GM18520 (cell line): ENCODE measurements at regions not wholly inside any gene's neighbourhood (a gene's known extent, or its start where the extent isn't known, plus 50 kb on each side); places are given as distances from the start of the nearest gene placed in this dataset.
"Not testable (repeated sequence)": the region's sequence is repeated elsewhere in the genome, so short reads cannot be mapped to it uniquely, and the experiment has no call there.

Experiments used
- ATAC-seq: cut with Tn5 transposase; IDR thresholded peaks from one replicate; pipeline ENCODE4 v1.9.1; 2021; ENCODE audit not compliant: unreplicated experiment

DNA sequence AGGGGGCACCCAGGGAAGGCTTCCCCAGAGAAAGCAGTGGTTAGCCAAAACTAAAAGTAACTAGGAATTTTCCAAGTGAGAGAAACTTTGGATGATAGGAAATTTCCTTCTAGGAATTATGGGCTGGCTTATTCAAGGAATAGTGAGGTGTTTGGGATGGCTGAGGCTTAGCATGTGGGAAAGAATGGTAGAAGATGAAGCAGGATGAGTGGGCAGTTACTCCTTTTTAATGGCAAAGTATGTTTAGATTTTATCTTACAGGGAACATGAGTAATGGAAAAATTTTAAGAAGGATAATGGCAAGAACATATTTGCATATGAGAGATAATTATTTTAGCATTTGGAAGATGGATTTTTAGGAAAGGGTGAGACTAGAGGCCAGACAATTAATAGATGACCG is 197.6 kb downstream of the SLC38A4 start:
- no peak for ATAC-seq

DNA sequence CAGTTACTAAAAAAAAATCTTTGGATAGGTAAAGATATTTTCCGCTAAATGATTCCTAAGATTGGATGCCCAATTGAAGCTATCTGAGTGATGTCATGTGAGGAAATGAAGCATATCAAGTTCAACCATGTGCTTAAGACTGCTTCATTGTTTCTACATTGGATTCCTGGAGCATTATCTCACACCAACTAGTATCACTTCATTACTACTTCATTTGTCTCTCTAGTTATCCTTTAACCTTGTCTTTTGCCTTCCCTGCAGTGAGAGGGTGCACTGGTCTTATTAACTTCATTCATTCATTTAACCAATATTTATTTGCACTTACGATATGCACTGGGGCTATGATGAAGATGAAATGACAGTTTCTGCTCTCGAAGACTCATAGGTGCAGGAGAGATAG is 198.1 kb downstream of the SLC38A4 start:
- no peak for ATAC-seq

DNA sequence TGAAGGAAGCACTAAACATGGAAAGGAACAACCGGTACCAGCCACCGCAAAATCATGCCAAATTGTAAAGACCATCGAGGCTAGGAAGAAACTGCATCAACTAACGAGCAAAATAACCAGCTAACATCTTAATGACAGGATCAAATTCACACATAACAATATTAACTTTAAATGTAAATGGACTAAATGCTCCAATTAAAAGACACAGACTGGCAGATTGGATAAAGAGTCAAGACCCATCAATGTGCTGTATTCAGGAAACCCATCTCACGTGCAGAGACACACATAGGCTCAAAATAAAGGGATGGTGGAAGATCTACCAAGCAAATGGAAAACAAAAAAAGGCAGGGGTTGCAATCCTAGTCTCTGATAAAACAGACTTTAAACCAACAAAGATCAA is 206.3 kb downstream of the SLC38A4 start:
- ATAC-seq, result not testable (repeated sequence)

DNA sequence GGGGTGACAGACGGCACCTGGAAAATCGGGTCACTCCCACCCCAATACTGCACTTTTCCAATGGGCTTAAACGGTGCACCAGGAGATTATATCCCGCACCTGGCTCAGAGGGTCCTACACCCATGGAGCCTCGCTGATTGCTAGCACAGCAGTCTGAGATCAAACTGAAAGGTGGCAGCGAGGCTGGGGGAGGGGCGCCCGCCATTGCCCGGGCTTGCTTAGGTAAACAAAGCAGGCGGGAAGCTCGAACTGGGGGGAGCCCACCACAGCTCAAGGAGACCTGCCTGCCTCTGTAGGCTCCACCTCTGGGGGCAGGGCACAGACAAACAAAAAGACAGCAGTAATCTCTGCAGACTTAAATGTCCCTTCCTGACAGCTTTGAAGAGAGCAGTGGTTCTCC is 208.1 kb downstream of the SLC38A4 start:
- ATAC-seq, result not testable (repeated sequence)

DNA sequence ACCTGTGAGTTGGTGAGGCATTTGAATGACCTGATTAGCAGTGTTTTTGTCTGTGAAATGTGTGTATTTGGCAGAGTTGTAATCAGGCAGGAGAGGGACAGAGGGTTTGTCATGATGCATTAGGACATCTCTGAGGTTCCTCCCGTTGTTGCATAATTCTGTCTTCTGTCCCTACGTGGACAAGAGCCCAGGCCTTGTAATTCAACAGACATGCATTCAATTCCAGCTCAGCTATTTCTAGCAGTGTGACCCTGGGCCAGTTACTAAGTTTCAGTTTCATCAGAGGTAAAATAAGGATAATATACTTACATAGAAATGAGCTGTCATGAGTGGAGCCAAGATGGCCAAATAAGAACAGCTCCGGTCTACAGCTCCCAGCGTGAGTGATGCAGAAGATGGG is 208.6 kb downstream of the SLC38A4 start:
- ATAC-seq, result no peak

DNA sequence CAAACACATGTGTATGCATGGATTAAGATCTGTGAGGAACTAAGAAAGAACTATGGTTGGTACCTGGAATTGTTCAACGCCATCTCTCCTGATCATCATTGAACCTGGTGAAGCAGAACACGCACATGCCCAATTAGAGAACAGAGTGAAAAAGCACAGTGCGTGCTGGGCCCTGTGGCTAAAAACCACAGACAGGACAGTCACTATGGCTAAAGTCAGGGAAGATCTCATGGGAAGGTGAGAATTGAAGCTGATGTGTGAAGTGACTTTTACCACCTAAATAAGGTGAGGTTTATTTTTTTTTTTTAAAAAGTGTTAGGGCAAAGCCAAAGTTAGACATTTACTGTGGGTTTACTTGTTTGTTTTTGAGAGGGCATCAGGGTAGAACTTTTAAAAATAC is 215.0 kb downstream of the SLC38A4 start:
- no peak for ATAC-seq

DNA sequence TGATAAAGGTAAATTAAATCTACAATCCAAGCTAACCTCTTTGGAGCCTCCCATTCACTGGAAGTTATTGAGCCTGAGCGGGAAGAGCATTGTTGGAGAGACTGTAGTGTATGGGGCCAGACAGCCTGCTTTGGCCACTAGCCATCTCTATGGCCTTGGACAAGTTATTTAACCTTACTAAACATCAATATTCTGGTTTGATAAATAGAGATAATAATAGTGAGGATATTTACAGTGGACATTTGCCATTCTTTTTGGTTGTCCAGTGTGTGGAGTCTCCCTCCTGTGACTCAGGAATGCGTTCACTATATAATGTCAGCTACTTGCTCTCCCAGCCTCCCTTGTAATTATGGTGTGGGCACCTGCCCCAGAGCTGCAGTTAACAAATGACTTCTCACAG is 216.1 kb downstream of the SLC38A4 start:
- no peak for ATAC-seq

DNA sequence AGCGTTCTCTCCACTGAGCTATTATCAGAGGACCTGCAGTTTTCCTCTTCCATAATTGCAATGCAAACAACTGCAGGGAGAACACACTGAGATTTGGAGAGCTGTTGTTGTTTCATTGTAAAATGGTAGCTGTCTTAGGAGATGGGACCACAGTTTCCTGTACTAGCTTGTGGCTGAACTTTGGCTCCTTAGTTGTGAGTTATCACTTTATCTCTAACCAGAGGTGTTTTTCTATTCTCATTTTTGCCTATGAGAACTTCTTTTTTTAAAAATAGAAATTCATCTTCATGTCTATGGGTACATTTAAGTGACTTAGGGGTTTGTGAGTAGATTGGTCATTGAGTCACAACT is 216.5 kb downstream of the SLC38A4 start:
- no peak for ATAC-seq

DNA sequence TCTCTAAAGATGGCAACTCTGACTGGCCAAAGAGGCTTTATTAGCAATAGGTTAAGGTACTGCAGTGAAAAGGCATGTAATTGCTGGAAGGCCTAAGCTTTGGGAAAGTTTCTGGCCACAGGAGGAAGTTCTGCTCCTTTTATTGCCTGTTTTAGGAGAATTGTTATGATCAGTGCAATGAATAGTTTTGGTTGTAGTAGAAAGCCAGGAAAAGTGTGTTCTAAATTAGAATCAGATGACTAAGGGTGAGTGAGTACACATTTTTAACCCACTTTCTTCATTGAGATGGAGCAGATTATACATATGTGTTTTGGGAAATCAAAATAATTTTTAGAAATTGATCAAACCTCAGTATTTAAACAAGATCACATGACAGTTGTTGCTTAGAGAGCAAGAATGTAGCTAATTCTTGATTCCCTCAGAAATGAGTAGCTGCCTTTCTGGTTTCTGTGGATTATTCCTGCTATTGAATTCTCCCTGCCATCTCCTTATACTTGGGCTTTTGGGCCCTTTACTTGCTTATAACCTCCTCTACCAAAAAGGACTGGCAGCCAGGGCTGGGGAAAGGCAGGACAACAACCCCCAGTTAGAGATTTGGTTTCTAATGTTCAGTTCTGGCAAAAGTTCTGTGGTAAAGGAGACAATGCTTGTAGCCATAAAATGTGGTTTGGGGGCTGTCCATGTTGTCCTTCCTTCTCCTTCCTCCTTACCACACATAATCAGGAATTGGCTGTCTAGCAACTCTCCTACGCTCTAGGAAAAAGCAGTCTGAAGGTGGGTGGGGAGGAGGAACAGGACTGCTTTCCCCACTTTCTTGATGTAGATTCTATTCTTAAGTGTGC is 217.1 kb downstream of the SLC38A4 start:
- no peak for ATAC-seq

DNA sequence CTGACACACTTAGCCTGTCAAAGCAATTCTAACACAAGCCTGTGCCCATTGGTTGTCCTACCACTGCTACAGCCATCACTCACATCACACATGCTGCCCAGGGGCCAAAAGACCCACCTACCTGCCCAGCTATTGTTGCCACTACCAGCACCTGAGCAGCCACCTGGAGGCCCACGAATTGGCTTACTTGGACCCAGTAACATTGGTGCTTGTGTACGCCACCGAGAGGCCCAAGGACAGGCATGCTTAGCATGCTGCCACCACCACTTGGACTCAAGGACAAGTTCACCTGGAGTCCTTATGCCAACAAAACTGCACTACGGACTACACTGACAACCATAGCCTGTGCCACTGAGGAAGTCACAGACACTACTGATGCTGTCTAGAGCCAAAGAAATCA is 221.1 kb downstream of the SLC38A4 start:
- ATAC-seq, result no peak

DNA sequence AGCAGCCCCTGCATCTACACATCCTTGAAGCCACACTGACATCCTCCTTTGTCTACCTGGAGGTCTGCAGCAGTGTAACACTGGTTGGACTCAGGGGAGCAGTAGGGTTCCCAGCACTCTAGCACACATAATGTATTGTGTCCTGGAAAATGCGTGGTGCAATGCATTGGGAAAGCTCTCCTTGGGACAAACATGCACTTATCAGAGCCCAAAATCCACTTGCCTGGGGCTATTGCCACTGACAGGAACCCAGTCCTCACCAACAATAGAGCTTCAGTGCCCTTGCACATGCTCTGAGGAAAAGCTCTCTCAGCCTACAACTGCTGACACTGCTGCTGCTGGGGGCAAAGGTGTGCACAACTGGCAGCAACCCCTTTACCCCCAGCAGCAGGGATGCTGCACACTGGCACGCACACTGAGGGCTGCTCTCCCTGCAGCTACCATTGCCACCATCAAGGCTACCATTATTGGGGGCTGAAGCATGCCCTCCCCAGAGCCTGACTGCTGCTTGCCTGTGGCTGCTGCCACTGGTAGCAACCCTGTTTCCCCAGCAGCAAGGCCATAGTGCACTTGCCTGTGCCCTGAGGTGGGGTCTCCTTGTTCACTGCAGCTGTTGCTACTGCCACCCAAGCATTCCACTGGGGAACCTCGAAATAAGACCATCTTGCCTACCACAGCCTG is 221.9 kb downstream of the SLC38A4 start:
- no peak for ATAC-seq

DNA sequence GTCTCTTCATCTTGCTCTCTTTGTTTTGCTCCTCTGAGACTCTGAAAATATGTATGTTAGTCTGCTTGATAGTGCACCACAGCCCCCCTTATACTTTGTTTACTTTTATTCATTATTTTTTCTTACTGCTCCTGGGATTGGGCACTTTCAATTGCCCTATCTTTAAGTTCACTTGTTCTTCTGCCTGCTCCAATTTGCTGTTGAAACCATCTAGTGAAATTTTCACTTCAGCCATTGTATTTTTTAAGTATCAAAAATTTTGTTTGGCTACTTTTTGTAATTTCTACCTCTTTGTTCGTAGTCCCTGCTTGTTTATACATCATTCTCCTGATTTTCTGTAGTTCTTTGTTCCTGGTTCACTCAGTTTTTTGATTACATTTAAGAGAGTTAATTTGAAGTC is 223.3 kb downstream of the SLC38A4 start:
- ATAC-seq, result no peak

DNA sequence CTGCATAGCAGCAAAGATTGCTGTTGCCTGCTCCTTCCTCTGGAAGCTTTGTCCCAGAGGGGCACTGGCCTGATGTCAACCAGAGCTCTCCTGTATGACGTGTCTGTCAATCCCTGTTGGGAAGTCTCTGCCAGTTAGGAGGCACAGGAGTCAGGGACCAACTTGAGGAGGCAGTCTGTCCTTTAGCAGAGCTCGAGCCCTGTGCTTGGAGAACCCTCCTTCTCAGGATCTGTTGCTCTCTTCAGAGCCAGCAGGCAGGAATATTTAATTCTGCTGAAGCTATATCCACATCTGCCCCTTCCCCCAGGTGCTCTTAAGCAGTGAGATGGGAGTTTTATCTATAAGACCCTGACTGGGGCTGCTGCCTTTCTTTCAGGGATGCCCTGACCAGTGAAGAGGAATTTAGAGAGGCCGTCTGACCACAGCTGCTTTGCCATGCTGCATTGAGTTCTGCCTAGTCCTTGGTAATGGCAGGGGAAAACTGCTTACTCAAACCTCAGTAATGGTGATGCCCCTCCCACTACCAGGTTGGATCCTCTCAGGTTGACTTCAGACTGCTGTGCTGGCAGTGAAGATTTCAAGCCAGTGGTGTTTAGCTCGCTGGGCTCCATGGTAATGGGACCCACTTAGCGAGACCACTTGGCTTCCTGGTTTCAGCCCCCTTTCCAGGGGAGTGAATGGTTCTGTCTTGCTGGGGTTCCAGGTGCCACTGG is 218.6 kb upstream of the SLC38A2 start:
- ATAC-seq, result no peak

DNA sequence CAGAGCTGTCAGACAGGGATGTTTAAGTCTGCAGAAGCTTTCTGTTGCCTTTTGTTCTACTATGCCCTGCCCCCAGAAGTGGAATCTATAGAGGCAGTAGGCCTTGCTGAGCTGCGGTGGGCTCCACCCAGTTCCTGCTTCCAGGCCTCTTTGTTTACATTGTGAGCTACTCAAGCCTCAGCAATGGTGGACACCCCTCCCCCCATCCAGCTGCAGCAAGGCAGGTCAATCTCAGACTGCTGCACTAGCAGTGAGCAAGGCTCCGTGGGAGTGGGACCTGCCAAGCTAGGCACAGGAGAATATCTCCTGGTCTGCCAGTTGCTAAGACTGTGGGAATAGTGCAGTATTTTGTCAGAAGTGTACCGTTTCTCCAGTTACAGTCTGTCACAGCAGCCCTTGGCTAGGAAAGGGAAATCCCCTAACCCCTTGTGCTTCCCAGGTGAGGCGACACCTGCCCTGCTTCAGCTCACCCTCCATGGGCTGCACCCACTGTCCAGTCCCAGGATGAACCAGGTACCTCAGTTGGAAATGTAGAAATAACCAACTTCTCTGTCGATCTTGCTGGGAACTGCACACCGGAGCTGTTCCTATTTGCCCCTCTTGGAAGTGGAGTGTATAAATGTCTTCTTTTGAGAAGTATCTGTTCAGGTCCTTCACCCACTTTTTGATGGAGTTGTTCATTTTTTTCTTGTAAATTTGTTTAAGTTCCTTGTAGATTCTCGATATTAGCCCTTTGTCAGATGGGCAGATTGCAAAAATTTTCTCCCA is 213.5 kb upstream of the SLC38A2 start:
- no peak for ATAC-seq

DNA sequence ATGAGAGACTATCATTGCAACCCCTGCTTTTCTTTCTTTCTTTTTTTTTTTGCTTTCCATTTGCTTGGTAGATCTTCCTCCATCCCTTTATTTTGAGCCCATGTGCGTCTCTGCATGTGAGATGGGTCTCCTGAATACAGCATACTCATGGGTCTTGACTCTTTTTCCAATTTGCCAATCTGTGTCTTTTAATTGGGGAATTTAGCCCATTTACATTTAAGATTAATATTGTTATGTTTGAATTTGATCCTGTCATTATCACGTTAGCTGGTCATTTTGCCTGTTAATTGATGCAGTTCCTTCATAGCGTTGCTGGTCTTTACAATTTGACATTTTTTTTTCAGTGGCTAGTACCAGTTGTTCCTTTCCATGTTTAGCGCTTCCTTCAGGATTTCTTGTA is 211.5 kb upstream of the SLC38A2 start:
- not testable (repeated sequence) for ATAC-seq

DNA sequence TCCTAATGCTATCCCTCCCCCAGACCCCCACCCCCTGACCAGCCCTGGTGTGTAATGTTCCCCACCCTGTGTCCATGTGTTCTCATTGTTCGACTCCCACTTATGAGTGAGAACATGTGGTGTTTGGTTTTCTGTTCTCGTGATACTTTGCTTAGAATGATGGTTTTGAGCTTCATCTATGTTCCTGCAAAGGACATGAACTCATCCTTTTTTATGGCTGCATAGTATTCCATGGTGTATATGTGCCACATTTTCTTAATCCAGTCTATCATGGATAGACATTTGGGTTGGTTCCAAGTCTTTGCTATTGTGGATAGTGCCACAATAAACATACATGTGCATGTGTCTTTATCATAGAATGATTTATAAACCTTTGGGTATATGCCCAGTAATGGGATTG is 209.4 kb upstream of the SLC38A2 start:
- not testable (repeated sequence) for ATAC-seq

DNA sequence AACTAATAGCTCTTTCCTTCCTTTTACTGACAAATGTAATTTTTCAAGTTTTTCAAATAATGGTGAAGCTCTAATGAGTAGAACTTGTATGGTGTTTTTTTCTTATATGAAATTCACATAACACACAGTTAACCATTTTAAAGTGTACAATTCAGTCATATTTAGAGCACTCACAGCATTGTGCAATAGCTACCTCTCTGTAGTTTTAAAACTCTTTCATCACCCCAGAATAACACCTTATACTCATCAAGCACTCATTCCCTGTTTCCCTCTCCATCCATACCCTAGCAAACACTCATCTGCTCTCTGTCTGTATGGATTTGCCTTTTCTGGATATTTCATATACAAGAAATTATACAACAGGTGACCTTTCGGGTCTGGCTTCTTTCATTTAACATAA is 207.9 kb upstream of the SLC38A2 start:
- no peak for ATAC-seq

DNA sequence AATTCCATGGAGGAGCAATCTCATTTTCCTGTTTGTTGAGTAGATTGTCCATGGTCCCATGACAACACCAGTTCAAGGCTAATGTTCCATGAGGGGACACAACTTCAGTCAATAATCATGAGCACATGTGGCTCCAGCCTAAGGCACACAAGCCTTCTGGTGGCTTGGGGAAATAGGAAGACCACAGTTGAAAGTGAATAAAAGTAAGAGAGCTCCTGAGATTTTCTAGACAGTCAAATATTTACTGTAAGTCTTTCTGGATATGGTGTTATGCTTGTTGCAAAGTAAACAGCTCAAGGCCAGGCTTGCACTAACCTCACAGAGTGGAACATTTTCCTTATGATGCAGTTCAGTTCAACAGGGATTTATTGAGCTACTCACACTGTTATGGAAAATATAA is 206.9 kb upstream of the SLC38A2 start:
- no peak for ATAC-seq

DNA sequence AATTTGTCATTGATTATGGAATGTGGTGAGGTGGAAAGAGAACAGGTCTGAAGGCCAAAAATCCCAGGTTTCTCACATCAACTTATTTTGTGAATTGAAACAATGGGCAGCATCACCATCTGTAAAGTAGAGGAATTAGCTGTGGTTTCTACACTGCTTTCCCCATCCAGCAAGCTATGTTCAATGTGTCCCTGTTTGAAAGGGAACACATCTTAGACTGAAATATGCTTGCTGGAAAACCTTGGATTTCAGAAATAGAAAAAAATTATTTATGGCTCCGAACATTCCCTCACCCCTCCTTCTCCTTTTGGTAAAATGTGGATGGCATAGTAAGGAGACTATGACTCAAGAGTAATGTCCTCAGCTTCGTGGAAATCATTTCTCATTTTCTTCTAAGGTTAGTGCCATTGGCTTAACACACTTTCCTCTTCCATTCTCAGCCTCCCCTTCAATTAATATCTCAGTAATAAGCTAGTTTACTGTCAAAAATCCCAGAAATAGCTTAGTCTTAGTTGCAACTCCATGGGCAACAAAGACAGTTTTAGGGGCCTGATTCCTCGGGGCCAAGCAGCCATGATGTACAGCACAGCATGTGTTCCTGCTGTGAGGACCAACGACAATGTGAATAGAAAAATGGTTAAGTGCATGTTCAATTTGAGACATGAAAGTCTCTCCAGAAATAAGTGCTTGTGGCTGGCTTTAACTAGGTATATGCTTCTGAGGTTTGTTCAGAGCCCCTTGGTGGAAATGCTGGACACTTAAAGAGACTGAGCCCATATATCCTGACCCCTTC is 205.8 kb upstream of the SLC38A2 start:
- ATAC-seq, result no peak

DNA sequence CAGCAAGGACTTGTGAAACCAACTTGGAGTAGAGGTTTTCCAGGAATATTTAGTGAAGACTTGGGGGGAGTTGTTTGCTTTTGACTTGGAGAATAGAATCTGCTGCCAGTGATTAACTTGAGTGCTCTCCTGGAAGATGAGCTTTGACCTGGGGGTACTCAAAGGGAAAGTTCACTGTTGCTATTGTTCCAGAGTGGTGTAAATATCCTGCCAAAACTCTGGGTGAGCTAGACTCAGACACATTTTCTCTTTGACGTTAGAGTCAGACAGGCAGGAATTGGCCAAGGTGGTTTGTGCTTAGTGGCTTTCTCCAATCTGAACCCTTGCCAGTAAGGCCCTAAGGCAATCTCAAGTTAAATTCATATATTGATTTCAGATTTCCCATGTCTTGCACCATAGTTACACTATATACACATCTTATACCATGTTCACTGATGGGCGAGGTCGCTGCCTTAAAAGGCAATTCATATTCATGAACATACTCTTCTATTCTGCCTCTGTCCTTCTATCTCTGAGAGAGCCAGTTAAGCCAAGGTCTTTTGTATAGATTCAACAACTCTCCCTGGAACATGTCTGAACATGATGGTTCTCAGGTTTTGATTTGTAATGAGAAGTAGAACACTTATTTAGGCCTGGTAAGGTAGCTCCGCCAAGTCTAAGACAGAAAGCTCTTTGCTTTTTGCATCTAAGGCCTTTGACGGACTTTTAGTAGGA is 204.6 kb upstream of the SLC38A2 start:
- ATAC-seq, result no peak
